Stimulated activated CD4-positive, alpha-beta T cell treated with anti-CD3 and anti-CD28 coated beads, Interleukin-12 subunit alpha, Interleukin-12 subunit beta, amount 100 ng/mL, for 48 hours (primary cell): ENCODE measurements at regions not wholly inside any gene's neighbourhood (a gene's known extent, or its start where the extent isn't known, plus 50 kb on each side); places are given as distances from the start of the nearest gene placed in this dataset.
"Not testable (repeated sequence)": the region's sequence is repeated elsewhere in the genome, so short reads cannot be mapped to it uniquely, and the experiment has no call there.

ENCODE experiments used
- DNase-seq, 3 donors: peaks; one replicate each; pipeline ENCODE4 v3.0.0-alpha.2; 2020; ENCODE audit warnings: low read depth in 2 of 3, low spot score in 1 of 3

DNA sequence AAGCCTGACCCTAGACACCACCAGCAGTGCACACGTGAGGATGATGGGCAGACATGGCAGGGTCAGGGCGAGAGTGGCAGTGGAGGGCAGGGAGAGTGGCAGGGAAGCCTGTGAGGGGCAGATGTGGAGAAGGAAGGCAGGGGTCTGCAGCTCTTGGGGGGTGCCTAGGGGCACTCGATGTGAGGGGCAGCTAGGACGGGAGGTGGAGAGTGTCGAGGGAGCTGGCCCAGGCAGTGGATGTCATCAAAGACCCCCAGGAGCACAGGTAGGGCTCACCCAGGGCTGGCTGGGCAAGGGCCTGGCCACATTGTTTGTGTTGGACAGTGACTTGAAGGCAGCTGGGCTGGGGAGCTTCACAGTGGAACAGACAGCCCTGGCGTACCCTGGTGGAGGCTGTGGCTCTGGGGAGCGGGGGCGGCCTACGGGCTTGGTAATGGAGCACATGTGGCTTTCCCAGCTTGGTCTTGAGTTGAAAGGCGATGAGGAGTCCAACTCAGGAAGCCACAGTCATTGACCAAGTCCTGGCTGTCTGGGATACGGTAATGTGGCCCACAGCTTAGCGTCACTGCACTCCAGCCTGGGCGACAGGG is 87.1 kb downstream of the RTP5 start:
- no peak for DNase-seq

DNA sequence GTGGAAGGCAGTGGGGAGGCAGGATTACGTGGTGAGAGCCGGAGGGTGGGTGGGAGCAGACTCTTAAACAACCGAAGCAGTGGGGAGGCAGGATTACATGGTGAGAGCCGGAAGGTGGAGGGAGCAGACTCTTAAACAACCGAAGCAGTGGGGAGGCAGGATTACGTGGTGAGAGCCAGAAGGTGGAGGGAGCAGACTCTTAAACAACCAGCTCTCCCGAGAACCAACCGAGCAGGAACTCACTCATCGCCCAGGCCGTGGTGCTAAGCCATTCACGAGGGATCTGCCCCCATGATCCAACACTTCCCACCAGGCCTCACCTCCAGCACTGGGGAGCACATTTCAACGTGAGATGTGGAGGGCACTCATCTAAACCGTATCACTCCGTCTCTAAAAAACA is 87.7 kb downstream of the RTP5 start:
- DNase-seq, result no peak

DNA sequence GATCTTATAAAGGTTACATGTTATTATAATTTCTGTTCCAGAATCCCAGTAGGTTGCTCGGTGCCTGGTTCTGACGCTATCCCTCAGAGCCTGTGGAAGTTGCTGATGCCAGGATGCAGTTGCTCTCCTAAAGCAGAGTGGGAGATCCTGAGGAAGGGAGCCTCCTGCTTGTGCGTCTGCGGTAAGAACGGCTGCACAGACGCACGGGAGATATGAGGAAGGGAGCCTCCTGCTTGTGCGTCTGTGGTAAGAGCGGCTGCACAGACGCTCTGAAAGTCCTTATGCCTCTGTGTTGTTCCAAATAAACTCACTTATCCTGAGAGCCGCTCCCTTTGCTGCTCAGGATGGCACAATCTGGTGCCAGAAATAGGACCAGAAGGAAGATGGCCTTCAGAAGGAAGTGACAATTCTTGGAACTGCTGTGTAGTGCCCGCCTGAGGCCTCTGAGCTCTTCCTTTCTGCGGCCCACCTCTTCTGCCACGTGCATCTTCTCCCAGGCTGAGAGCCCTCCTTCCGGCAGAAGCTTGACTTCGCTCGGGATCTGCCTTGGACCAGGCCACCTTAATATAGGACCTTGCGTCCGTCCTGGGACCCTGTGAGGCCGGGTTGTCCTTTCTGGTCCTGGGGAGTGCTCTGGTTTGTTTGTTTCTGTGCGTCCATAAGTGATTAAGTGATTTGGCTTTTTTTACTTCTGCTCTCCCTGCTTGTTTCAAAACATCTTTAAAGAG is 89.5 kb downstream of the RTP5 start:
- no peak for DNase-seq

DNA sequence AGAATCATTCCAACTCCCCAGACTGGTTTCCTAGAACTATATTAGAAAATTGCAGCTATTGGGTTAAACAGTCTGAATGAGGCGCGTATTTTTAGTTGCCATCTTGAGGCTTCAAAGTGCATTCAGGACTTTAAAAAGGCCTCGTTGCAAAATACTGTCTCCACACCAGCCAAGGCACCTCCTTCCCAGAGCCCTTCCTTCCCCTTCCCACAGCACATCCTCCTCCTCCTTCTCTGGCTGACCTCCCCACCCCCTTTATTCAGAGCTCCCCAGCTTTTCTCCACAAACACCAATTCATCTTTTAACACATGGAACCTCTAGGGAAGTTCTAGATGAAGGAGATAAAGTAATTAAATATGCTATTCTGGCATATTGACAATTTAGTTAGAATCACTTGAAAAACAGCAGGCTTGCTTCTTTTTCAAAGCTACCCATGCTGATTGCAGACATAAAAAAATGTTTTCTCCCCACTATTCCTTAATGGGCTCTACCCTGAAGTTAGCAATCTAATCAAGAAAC is 90.3 kb downstream of the RTP5 start:
- DNase-seq, result no peak

DNA sequence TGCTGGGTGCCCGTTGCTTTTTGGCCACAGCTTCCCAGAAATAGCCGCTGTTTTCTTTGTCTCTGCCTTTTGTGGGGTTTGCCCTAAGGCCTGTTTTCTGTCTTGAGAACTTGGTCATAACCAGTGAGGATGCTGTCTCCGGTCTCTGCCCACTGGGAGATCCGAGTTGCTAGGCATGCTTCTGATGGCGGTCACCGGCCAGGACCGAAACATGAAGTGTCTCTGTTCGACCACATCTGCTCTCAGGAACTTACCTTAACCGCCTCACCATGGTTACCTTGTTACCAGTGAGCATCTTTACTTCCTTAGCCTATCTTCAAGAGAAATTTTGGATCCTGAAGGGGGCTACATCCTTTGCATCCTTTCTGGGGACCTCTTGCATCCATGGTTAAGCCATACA is 91.9 kb downstream of the RTP5 start:
- no peak for DNase-seq

DNA sequence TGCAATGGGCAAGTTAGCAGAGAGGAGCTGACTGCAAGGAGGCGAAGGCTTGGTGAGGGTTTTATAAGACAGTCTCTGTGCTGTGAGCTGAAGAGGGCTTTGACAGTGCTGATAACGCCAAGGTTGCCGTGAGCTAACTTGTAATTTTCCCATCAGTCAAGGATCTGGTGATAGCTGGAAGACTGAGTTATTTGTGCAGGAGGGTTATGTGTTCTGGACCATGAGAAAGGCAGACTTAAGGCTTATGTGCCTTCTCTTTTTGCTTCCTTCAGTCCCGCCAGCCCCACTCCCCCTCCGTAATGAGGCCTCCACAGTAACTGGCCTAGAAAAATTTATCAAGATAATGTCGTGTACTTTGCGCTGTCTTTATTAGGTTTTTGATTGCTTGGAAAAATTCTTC is 94.6 kb downstream of the RTP5 start:
- no peak for DNase-seq

DNA sequence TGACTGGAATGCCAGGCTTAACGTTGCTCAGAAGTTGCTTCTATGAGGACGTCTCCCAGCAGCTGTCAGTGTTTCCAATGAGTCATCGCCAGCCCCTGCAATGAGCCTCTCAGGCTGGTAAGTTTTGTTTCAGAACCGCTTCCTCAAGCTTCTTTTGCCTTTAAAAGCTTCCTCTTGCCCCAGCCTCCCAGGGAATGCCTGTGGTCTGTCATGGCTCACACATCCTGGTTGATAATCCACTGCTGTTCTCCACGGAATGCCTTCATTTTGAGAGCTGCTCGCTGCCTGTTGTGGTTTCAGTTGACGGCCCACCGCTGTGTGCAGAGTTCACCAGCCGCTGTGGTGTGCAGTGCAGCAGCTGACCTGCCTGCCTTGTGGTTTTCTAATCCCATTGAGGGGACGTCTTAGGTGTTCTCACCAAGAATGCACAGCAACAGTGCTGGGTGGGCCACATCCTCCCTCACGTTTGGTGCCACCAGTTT is 96.4 kb downstream of the RTP5 start:
- DNase-seq, result peak; percentile 70 to 74 (median 70)

DNA sequence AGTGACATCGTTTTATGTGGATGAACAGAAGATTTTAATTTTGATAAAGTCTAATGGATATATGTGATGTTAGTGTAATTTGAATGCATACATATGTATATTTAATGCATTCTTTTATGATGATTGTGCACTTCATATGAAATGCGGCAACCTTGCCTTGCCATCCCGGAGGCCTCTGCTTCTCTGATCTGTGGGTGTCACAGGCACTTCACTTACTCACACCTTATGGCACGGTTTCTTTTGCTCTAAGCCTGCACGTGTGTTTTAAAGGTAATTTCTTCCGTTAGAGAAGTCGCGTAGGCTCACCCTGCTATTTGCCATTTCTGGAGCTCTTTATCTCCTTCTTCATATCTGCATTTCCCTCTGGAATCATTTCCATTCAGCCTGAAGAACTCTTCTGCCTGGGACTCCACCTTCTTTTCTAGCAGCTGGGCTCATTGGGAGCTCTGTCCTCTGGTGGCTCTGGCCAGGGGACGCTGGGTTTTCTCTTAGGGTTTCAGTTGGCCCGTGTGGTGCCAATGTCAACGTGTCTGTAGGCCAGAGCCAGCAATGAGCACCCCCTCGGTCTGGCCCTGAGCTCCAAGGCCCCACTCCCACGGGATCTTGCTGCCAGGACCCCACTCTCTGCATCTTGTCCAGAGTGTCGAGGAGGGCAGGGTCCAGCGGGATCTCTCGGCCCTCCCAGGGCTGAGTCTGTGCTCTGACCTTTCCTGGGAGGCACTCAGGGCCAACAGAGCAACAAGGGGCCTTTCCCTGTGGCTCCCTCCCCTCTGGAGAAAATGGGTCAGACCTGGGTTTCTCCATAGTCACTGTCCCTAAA is 97.3 kb downstream of the RTP5 start:
- DNase-seq, result peak in 1 of 3 donors; percentile 6

DNA sequence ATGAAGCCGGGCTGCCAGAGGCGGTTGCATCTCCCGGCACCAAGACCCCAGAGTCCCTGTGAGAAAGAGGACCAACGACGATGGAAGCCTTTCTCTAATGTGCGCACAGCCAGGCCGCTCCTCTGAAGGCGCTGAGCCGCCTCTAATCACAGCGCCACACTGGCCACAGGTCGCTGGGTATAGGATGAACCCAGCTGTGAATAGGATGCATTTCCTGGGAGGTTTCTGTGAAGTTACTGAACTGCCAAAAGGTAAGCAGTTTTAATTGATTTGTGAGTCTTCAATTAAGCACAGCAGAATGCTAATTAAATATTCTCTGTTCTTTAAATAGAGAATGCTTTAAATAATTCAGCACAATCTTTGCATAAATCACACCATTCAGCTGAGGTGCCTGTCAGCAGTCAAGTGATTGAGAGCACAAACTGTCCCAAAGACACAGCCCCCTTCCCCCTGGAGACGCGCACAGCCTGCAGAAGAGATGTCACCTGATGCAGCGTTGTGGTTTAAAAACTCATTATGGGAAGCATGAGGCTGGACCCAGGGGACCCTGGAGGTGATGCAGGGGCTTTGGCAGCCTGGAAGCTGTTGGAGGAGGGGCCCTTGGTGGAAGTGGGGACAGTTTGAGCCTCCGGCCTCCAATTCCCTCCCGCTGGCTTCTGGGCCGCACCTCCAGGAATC is 98.1 kb downstream of the RTP5 start:
- DNase-seq, result no peak

DNA sequence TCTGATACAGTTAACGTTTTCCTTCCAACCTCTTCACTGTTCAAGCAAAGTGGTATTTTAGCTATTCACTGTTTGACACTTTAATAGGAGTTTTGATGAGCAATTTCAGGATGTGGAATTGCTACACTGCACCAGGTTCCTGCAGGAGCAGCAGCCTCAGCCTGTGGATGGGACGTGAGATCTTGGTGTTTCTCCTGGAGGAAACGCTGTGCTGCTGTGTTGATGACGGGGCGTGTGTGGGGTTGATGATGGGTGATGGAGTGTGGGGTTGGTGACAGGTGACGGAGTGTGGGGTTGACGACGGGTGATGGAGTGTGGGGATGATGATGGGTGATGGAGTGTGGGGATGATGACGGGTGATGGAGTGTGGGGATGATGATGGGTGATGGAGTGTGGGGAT is 98.9 kb downstream of the RTP5 start:
- no peak for DNase-seq

DNA sequence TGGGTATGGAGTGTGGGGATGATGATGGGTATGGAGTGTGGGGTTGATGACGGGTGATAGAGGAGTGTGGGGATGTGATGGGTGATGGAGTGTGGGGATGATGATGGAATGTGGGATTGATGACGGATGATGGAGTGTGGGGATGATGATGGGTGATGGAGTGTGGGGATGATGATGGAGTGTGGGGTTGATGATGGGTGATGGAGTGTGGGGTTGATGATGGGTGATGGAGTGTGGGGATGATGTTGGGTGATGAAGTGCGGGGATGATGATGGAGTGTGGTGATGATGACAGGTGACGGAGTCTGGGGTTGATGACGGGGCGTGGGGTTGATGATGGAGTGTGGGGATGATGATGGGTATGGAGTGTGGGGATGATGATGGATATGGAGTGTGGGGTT is 99.7 kb downstream of the RTP5 start:
- DNase-seq, result not testable (repeated sequence)

DNA sequence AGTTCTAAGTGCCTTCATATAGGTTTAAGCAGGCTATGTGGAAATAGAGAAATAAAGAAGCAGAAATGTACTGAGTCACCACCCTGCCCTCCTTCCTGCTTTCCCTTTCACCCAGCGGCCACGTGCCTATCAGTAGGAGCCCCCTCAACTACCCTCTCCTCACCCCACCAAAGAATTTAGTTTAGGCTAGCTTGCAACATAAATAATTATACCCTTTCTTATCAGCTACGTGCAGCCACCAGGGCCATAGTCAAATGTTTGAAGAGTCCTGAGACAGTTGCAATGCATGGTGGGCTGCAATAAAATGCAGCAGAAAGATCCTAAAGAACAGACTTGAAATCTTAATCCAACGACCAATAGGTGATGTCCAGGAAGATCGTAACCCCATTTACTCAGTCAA is 101.2 kb downstream of the RTP5 start:
- DNase-seq, result no peak

DNA sequence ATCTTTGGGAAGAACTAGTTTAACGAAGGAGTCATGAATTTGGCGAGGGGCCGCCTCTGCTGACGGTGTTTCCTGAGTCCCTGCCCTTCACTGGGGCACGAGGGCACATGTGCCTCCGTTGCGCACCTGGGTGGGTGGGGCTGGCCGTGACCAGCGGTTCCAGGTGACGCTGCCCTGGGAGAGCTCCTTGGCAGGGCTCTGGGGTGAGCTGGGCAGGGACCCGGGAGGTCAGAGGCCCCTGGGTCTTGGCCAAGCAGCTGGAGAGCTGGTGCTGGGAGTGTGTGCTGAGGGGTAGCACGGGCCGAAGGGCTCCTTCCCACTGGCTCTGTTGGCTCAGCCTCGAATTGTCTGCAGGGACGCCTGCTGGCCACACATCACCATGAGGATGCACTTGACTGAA is 104.6 kb downstream of the RTP5 start:
- no peak for DNase-seq

DNA sequence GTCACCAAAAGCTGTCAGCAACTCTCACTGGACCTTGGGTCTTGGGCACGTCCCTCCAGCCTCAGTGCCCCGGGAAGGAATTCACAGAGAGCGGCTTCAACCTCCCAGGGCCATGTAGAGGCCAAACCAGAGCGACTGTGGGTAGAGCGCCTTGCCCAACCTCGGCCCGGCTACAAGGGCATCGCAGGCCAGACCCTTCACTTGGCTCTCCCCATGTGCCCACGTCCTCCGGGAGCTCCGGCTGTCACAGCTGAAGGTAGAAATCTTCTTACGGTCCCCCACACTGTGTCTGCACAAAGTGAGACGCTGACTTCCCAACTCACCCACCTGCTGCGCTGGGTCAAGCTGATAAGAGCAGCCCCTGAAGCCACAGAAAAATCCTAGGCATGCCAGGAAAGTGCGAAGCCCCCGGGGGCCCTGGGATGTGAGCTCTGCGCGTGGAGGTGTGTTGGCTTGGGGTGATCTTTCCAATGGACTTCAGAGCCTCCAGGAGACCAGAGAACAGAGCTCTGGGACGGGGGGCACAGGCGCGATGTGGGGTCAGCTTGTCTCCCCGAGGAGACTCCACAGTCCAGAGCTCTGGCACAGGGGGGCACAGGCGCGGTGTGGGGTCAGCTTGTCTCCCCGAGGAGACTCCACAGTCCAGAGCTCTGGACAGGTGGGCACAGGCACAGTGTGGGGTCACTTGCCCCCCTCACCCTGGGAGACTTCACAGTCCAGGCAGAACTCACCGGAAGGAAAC is 105.5 kb downstream of the RTP5 start:
- DNase-seq, result no peak

DNA sequence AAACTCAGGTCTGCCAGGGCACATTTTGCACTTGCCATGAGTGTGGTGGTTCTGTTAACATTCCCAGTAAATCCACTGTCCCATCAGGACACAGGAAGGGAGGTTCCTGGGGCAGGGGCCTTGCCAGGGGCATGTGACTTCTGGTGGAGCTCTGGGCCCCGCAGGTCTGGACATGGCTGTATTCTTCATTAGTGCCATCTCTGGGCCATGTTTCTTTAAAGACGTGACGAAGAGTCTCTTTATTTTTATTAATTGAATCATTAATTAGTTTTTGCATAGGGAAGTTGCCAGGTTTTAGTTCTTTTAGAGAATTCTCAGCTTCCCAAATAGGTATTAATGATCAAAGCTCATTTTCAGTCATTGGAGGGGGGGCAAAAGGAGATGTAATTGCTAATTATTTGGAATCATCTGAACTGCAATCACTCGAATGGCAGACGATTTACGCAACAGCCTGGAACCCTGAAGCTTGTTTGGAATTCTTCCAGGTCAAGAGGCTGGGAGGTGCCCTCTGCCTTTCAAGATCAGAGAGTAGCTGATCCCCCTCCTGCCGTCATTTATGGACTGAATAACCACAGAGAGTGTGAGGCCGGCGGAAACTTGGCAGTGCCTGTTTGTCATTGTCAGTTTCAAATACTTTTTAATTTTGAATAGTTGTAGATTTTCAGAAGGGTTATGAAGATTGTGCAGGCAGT is 106.2 kb downstream of the RTP5 start:
- no peak for DNase-seq

DNA sequence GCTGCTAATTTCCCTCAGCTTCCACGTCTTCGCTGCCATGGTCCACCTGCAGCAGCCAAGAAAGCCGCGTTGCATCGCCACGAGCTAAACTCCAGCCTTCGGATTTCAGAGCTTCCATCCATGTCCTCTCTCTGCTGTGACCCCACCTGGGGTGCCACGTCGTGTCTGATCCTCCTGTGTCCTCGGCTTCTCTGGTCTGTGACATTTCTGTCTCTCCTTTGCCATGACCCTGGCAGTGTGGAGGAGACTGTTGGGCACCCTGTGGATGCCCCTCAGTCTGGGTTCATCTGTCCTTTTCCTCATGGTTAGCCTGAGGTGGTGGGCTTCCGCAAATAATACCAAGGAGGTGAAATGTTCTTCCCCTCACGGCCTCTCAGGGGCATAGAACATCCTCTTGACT is 106.8 kb downstream of the RTP5 start:
- no peak for DNase-seq

DNA sequence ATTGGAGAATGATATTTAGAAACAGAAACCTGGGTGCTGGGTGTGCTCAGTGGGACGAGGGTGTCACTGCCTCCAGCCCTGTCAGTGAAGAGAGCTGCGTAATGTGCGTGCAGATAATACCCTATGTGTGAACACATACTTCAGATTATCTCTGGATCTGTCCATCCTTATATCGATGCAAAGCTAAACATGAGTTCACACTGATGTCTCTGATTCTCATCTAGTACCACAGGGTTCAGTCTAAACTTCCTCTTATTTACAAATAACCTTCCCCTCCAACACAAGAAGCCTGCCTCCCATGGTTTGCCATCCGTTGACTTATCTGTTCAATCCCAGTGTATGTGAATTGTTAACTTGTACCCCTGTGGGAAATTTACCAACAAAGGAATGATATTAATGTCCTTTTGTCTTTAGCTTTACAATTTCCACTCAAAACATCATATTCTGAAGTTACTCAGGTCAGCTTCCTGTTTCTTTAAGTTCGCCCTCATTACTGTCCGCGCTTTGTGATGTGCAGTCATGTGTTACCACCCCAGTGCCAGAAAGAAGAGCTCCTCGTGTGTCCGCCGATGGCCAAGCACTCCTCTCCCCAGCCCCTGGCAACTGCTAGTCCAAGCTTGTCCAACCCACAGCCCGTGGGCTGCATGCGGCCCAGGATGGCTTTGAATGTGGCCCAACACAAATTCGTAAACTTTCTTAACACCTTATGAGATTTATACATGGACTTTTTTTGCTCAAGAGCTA is 108.2 kb downstream of the RTP5 start:
- DNase-seq, result no peak

DNA sequence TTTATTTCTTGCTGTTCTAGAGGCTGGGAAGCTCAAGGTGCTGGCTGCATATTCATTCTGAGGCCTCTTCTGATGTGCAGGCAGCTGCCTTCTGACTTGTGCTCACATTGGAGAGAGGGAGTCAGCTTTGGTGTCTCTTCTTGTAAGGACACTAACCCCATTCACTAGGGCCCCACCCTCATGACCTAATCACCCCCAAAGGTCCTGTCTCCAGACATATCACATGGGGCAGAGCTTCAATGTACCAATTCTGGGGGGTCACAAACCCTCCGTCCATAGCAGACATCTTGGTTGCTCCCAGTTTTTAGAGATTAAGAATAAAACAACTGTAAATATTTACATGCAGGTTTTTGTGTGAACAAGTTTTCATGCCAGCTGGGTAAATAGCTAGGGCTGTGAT is 109.1 kb downstream of the RTP5 start:
- DNase-seq, result no peak

DNA sequence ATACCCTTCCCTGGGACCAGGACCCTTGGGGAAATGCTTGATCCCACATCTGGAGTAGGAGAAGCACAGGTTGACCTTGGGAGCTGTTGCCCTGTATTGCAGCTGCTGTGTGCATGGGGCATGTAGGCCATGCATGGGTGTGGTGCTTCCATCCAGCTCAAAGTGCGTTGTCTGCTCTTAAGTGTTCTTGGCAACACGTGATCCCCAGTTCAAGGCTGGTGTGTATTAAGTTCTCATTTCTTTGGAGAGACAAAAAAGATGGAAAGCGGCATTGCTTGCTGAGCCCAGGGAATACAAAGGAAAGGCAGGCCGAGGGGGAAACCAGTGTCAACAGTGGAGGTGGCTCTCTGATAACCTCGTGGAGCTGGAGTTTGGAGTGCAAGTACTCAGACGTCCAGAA is 110.7 kb downstream of the RTP5 start:
- DNase-seq, result no peak
